HG03457 (cell line): ENCODE measurements at regions not wholly inside any gene's neighbourhood (a gene's known extent, or its start where the extent isn't known, plus 50 kb on each side); places are given as distances from the start of the nearest gene placed in this dataset.

ENCODE experiments used
- ATAC-seq: cut with Tn5 transposase; IDR thresholded peaks from one replicate; pipeline ENCODE4 v1.9.1; 2021; ENCODE audit warnings: moderate number of reproducible peaks; ENCODE audit not compliant: unreplicated experiment

DNA sequence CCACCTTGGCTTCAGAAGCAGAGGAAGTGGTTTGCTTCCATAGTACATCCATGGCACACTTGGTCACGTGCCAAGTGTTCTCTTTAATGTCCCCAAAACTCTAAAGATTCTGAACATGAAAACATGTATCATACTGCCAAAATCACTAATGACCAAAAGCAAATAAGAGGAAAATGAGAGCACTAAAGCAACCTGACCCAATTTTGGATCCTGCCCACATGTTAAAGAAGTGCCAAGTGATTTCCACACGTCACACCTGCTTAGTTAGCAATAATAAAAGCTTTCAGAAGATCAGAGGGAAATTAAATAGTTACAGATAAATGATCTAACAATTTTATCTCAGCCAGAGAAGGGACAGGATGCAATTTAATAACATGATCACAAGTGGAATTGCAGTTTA is 1170.0 kb downstream of the XPNPEP1 start:
- ATAC-seq: no peak

DNA sequence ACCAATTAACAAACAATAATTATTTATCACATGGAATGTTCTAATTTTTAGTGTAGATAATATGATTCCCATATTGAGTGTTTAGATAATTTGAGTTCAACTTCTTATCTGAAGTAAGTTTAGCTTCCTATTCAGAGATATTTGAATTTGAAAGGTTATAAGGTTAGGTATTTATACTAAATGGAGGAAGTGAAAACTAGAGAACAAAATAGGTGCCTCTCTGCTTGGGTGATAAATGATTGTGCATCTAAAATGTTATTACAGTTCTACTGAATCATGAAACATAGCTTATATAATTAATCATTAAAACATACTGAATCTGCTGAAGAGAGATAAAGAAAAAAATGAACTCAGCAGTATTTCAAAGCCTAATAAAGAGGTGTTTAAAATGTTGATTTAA is 1174.3 kb downstream of the XPNPEP1 start:
- ATAC-seq: no peak

DNA sequence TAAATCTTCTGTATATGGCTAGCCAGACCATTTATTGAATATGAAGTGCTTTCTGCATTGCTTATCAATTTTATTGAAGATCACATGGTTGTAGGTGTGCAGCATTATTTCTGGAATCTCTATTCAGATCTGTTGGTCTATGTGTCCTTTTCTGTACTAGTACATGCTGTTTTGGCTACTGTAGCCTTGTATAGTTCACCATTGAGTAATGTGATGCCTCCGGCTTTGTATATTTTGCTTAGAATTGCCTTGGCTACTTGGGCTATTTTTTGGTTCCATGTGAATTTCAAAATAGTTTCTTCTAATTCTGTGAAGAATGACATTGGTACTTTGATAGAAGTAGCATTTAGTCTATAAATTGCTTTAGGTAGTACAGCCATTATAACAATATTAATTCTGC is 1187.2 kb downstream of the XPNPEP1 start:
- ATAC-seq: no peak

DNA sequence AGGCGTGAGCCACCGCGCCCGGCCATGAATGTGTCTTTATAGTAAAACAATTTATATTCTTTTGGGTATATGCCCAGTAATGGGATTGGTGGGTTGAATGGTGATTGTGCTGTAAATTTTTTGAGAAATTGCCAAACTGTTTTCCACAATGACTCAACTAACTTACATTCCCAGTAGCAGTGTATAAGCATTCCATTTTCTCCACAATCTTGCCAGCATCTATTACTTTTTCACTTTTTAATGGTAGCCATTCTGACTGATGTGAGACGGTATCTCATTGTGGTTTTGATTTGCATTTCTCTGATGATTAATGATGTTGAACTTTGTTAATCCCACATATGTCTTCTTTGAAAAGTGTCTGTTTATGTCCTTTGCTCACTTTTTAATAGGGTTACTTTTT is 1187.9 kb downstream of the XPNPEP1 start:
- no peak for ATAC-seq

DNA sequence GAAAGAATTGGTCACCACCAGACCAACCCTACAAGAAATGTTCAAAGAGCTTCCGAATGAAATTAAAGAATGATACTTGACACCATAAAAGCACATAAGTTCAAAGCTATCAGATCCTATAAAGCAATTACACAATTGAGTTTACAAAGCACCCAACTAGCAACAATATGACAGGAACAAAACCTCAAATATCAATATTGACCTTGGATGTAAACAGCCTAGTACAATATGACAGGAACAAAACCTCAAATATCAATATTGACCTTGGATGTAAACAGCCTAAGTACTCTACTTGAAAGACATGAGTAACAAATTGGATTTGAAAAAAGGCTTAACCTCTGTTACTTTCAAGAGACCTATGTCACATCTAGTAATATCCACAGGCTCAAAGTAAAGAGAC is 1201.4 kb downstream of the XPNPEP1 start:
- ATAC-seq: no peak

DNA sequence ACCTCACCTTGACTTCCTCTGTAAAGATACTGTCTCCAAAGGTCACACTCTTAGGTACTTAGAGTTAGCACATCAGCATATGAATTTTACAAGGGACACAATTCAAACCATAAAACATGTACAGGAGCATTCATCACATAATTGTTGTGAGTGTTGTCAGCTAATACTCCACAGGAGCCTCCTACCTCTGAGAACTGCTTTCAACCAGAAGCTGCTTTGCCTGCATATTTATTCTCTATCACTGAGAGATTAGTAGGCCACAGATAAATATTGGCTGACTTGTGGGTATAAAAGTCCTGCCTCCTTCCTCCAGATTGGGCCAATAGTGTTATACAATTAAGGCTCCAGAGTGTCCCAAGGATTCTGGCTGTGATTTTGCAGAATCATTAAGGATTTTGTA is 1207.0 kb downstream of the XPNPEP1 start:
- no peak for ATAC-seq

DNA sequence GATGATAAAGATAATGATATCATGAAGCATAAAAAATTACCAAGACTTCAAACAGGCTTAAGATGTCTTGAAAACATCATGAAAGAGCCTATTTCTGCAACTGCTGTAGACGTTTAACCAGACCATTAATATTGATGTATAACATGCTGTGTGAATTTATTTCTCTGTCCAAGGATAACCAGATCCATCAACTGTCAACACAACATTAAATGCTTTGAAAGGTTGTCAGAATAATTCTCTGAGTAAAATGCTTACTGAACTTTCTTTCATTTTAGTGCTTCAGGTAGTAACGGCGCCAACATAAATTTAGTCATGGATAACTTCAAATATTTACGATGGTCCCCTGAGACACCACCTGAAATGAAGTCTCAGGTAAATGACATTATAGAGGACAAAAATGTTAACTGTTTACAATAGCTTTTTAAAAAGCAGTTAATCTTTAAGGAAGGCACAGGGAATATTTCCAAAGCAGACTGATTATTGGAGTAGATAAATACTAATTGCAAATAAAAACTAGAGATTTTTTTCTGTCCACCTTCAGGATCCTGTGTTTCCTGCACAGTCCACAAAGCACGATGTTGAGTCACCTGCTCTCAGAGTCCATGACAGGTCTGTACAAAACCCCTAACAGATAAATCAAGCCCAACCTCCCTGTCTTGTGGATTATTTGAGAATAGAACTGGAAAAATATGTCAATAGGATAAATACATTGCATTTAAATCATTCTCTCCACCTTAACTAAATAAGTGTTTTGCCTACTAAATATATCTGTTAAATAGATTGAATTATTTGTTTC is 1213.2 kb downstream of the XPNPEP1 start:
- no peak for ATAC-seq

DNA sequence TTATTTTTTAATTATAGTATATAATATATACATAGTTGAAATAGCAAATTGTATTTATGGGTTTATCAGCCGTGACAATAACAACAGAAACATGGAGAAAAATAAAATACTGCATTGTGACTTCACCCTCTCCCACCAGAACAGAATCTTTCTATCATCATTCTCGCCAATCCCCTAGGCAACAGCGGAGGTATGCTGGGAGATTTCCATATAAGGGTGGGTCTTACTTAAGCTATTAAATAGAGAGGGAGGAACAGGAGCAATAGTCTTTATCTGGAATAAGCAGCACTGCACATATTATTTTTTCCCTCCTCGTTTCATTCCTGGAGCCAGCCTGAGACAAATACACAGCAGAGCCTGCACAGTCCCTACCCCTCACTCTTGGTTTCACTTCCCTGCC is 1214.9 kb downstream of the XPNPEP1 start:
- no peak for ATAC-seq

DNA sequence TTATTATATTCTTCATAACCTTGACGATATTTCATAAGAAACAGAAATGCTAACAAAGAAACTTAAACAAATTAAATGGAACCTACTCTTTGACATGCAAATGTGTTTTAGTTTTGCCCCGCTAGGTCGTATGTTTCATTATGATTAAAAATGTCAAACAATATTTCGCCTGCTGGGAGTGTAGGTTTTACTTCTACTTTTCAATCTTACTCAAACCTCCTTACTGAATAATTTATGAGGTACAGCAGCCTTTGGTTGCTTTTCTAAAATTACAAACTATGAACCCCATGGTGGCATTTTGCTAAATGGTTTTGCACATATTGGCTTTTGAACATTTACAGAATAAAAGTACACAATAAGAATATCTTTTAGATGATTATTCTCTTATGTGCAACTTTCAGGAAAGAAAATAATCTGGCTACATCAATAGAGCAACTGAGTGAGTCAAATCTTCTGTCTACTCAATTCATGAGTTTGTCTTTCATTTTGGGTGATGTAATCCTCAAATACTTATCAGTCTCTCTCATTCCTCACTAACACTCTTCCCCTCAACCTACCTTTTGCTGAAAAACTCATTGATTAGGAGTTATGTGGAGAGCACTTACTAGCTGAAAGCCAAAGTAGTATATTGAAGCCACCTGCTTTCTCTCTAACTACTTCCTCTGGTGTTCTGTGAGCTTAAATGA is 1226.4 kb downstream of the XPNPEP1 start:
- peak; percentile 88 for ATAC-seq

DNA sequence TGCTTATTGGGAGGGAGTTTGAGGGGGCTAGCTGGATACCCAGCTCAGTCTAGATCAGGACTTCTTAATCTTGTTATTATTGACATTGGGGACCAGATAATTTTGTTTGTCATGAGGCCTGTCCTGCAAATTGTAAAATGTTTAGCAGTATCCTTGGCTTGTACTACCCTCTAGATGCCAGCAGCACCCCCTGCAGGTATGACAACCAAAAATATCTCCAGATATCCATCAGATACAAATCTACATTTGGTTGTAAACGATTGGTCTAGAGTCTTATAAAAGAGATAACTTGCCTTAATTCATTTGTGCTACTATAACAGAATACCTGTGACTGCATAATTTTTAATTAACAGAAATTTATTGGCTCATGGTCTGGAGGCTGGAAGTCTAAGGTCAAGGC is 1232.2 kb downstream of the XPNPEP1 start:
- ATAC-seq: no peak

DNA sequence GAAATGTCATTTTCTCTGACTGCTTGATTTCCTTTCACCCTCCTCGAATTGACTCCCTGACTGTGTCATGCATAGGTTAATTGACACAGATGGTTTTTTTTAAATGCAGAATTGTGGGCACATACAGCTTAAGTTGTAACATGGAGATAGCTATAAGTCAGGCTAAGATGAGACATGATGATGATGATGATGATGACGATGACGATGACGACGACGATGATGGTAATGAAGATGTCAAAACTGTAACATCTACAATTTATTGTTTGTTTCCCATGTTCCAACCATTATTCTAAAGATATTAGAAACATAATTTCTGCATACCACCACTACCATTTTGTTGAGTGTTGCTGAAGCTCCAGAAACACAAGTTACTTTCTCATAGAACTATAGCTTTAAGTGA is 1232.8 kb downstream of the XPNPEP1 start:
- no peak for ATAC-seq

DNA sequence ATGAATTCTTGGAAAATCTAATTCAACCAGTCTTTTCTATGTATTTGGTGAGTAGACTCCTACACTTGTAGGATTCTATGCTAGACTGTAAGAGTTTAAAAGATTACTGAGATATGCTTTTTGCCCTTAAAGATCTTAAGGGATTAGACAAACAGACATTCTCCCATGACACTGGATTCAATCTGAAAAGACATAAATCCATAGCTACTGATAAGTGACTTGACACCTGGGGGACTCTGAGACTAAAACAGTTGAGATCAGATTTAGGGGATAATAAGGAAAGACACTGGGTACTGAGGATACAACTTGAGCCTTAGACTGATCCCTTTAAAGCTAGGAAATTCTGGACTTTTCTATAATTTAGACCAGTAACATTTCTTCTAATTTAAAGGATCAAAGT is 1233.4 kb downstream of the XPNPEP1 start:
- no peak for ATAC-seq

DNA sequence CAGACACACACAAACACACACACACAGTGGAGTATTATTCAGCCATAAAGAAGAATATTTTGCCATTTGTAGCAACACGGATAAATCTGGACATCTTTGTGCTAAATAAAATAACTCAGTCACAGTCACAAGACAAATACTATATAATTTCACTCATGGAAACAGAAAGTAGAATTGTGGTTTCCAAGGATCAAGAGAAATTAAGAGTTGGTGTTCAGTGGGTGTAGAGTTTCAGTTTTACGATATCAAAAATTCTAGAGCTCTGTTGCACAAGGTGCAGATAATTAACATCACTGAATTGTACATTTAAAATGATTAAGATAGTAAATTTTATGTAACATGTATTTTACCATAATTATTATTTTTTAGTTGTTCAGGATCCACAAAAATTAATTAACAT is 1235.0 kb downstream of the XPNPEP1 start:
- ATAC-seq: no peak

DNA sequence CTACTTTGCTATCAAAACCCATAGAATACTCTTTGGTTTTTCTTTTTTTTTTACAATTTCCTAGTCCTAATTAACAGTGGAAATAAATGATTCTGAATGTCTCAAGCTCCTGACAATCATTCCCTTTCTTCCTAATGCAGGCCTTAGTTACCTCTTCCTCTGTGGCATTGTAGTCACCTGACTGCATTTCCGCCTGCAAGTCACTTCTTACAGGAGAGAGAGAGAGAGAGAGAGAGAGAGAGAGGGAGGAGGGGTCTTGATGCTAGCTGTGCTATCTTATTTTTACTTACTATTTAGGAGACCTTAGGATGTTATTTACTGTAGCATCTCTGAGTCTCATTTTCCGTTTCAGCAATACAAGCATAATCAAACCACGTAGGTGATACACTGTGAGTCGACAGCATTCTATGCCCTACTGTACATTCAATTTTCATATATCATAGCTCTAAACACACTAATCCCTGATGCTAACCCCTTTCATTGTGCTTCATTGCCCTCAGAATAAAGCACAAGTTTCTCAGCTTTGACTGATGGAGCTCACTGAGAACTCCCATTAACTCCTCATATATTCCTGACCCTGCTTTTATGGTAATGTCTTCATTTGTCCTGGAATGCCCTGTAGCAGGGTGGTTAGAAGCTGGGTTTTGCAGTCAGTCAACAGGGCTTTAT is 1237.3 kb downstream of the XPNPEP1 start:
- no peak for ATAC-seq

DNA sequence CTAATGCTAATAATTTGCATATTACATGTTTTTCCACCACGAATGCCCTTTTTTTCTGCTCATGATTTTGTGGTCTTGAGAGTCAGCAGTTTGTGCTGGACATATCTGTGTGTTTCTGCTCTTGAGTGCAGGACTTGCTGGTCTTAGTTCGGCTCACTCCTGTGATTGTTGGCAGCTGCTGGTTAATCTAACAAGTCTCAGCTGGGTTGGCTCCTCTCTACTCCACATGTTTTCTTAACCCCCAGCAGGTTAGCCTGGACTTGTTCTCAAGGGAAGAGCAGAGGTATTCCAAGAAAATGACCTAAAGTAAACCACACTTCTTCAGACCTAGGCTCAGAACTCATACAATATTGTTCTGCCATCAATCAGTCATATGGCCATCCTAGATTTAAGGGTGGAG is 1238.9 kb downstream of the XPNPEP1 start:
- ATAC-seq: no peak

DNA sequence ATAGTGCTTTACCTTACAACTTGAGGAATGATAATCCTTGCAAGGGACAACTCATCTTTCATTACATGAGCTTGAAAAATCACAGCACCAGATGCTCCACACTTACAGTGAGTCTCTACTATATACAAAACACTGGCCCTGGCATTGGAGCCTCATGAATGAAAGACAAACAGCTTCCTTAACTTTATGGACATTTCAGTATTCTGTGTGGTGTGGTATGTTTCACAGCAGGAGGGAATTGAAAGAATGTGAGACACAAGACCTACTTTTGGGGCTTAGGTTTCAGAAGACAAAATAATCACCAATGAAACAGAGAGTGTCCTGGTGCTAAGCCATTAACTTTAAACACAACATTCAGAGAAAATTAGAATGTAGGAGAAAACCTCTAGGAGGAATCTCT is 1249.6 kb downstream of the XPNPEP1 start:
- ATAC-seq: no peak

DNA sequence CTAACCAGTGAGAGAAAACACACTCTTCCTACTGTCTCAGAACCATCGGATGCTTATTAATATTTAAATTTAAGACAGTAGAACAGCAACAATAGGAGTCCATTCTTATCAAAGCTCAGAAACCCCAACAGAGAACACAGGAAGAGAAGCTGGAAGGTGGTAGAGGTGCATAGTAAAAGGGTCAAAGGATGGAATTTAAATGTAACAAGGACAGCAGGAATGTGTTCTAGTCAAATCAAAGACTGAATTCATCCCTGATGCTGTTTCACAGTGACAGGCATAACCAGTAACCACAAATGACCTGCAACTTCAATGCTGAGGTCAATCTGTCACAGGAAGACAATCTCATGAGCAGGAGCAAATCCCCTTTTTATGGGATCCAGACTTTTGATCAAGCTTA is 1259.7 kb downstream of the XPNPEP1 start:
- no peak for ATAC-seq

DNA sequence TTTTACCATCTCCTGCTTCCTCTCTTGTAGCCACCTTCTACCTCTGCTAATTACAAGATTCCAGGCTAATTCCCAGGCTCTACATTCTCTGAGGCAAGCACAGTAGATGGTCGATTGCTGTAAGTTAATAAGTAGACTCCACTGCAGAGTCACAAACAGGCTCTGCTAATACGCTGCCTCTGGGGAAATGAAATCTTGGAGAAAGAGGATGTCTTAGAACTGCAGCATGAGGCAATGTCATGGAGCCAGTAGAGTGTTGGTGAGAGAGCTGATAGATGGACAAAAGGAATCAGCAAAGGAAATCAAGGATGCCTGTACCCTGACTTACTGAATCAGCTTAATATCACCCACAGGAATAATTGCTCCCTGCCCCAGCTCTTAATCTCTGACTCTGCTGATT is 1260.3 kb downstream of the XPNPEP1 start:
- no peak for ATAC-seq

DNA sequence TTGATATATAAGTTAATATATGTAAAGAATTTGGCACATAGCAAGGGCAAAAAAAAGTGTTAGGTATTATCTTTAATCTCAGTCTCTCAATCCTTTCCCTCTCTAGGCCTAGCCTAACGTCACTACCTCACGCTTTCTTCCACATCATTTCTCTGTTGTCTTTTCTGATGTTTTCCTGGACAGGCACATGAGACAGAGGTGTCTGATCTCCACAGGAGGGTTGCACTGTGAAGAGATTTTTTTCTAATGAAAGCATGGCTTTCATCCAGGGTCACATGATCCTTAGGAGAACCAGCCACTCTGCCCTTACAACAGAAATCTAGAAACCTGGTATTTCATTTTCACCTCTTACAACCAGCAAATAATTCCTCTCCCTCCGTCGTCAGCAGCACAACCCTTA is 1268.3 kb downstream of the XPNPEP1 start:
- ATAC-seq: no peak

DNA sequence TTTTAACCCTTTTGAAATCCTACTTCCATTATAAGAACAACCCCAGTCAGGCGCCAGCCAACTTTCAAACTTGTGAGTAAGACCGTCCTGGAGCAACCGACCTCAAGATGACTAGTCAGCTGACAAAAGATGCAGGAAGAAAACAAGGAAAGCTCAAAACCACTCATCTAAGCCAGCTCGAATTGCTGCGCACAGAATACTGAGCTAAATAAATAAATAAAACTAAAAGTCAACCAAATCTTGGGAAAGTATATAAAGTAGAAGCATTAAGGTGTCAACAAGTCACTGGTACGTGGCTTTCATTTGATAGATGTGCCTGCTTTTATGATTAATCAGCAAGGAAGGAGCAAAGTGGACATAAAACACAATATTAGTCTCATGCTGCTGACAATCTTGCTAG is 1269.8 kb downstream of the XPNPEP1 start:
- ATAC-seq: no peak

DNA sequence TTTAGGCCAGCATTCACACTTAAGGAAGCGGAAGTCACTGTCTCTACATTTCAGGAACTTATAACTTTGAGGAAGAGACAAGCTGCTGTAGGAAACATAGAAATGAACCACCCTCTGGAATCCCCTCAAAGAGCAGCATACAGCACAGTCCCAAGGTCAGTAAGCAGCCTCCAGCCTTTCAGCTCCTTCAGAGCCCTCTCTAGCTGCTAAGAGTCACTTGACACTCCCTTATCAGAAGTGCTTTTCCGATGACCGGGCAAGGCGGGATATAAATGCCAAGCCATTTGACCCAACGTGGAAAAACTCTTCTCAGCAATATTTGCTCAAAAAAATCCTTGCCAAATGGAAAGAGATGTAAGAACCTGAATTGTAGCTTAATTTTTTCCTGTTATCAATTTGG is 1284.3 kb downstream of the XPNPEP1 start:
- no peak for ATAC-seq

DNA sequence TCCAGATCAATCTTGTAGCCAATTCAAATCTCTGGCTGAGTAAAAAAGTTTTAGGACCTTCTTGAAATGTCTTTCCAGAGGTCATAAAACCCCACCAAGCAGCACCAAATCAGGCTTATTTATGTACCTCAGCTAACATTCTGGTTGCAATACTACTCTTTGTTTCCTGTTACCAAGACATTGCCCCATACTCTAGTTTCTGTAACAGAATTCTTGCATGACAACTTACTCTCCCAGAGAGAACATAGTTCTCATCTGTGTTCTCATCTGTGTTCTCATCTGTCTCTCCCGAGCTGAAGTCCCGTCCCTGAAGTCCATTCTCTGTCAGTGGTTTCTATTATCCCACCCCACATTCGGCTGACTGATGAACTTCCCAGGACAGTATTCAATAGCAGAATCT is 1285.1 kb downstream of the XPNPEP1 start:
- ATAC-seq: no peak
